ENCODE measurements at regions not wholly inside any gene's neighbourhood (a gene's known extent, or its start where the extent isn't known, plus 50 kb on each side); places are given as distances from the start of the nearest gene placed in this dataset.

- no peak for DNase-seq (ENCODE audit: low spot score)
Measured at GRCh38 chr2:6206882-6207281, 514.7 kb downstream of the SOX11 start.

- DNase-seq (ENCODE audit: low spot score): no peak
Measured at GRCh38 chr2:6211236-6211635, 519.1 kb downstream of the SOX11 start.

- DNase-seq (ENCODE audit: low spot score): no peak
Measured at GRCh38 chr2:6212491-6212890, 520.3 kb downstream of the SOX11 start.

GRCh38 chr2:6213056-6213780 lies 521.0 kb downstream of the SOX11 start:
- no peak for DNase-seq (ENCODE audit: low spot score)

GRCh38 chr2:6214471-6214870 lies 522.3 kb downstream of the SOX11 start:
- no peak for DNase-seq (ENCODE audit: low spot score)

GRCh38 chr2:6215053-6215452 lies 522.9 kb downstream of the SOX11 start:
- no peak for DNase-seq (ENCODE audit: low spot score)

- DNase-seq (ENCODE audit: low spot score): no peak
Measured at GRCh38 chr2:6216234-6216633, 524.0 kb downstream of the SOX11 start.

GRCh38 chr2:6218926-6219325 lies 526.7 kb downstream of the SOX11 start:
- DNase-seq (ENCODE audit: low spot score): no peak

GRCh38 chr2:6219906-6220305 lies 527.7 kb downstream of the SOX11 start:
- DNase-seq (ENCODE audit: low spot score): no peak

GRCh38 chr2:6222296-6222695 lies 530.1 kb downstream of the SOX11 start:
- DNase-seq (ENCODE audit: low spot score): no peak

GRCh38 chr2:6224267-6224666 lies 532.1 kb downstream of the SOX11 start:
- DNase-seq (ENCODE audit: low spot score): no peak

GRCh38 chr2:6228251-6228650 lies 536.1 kb downstream of the SOX11 start:
- no peak for DNase-seq (ENCODE audit: low spot score)

- no peak for DNase-seq (ENCODE audit: low spot score)
Measured at GRCh38 chr2:6231166-6231565, 539.0 kb downstream of the SOX11 start.

- no peak for DNase-seq (ENCODE audit: low spot score)
Measured at GRCh38 chr2:6233993-6234392, 541.8 kb downstream of the SOX11 start.

GRCh38 chr2:6234702-6235101 lies 542.5 kb downstream of the SOX11 start:
- no peak for DNase-seq (ENCODE audit: low spot score)

- DNase-seq (ENCODE audit: low spot score): no peak
Measured at GRCh38 chr2:6236317-6236716, 544.1 kb downstream of the SOX11 start.

- no peak for DNase-seq (ENCODE audit: low spot score)
Measured at GRCh38 chr2:6237039-6237660, 545.0 kb downstream of the SOX11 start.

GRCh38 chr2:6249557-6249956 lies 557.4 kb downstream of the SOX11 start:
- DNase-seq (ENCODE audit: low spot score): no peak

- no peak for DNase-seq (ENCODE audit: low spot score)
Measured at GRCh38 chr2:6254441-6254840, 562.3 kb downstream of the SOX11 start.

- no peak for DNase-seq (ENCODE audit: low spot score)
Measured at GRCh38 chr2:6264198-6264597, 572.0 kb downstream of the SOX11 start.

- DNase-seq (ENCODE audit: low spot score): no peak
Measured at GRCh38 chr2:6281524-6281923, 584.2 kb downstream of the CMPK2 start.

GRCh38 chr2:6283259-6283658 lies 582.4 kb downstream of the CMPK2 start:
- no peak for DNase-seq (ENCODE audit: low spot score)

- DNase-seq (ENCODE audit: low spot score): no peak
Measured at GRCh38 chr2:6287406-6287805, 578.3 kb downstream of the CMPK2 start.

- DNase-seq (ENCODE audit: low spot score): no peak
Measured at GRCh38 chr2:6288791-6289190, 576.9 kb downstream of the CMPK2 start.
